ENCODE measurements at regions not wholly inside any gene's neighbourhood (a gene's known extent, or its start where the extent isn't known, plus 50 kb on each side); places are given as distances from the start of the nearest gene placed in this dataset.

GRCh38 chr1:4954392-4954791 is 300.0 kb downstream of the AJAP1 start:
- no peak for FAIRE-seq
- no peaks in the 10 kb centered on the region for H3K4me1 ChIP-seq (ENCODE audit: control insufficient read depth in 2 of 3, insufficient read depth in 2 of 3, low read depth in 1 of 3, low read length in 3 of 3)
- no peak overlapping the region for H3K4me3 ChIP-seq (ENCODE audit: low read length in 3 of 3)
- H3K36me3 ChIP-seq (ENCODE audit: control insufficient read depth in 2 of 3, insufficient read depth in 3 of 3, low read length in 3 of 3), result no peaks in the 10 kb centered on the region
- H3K9ac ChIP-seq (ENCODE audit: low read length in 3 of 3), result no peak overlapping the region
- TF ChIP-seq CTCF (IDR thresholded peaks at IDR 0.05; ENCODE audit: borderline replicate concordance, extremely low read depth, insufficient read depth), result no peak
- peaks cover 0 to 9% (median 0%) of the 10 kb centered on the region in 3 donors for H3K9me3 ChIP-seq (ENCODE audit: control insufficient read depth in 2 of 3, insufficient read depth in 1 of 3, low read length in 3 of 3)
- intact Hi-C loops (cut with DNase I), result no loop called here
- no peak overlapping the region for H3K27ac ChIP-seq (ENCODE audit: low read depth in 2 of 2, low read length in 2 of 2)
- no peaks in the 10 kb centered on the region for H3K27me3 ChIP-seq (ENCODE audit: control insufficient read depth, insufficient read depth, low read length)
- DNase-seq, result no peak

GRCh38 chr1:4951601-4952000 is 297.2 kb downstream of the AJAP1 start:
- no peak overlapping the region for H3K27ac ChIP-seq (ENCODE audit: low read depth in 2 of 2, low read length in 2 of 2)
- H3K36me3 ChIP-seq (ENCODE audit: control insufficient read depth in 2 of 3, insufficient read depth in 3 of 3, low read length in 3 of 3), result peaks cover 0 to under 1% (median 0%) of the 10 kb centered on the region in 3 donors
- TF ChIP-seq CTCF (IDR thresholded peaks at IDR 0.05; ENCODE audit: borderline replicate concordance, extremely low read depth, insufficient read depth), result no peak
- H3K4me3 ChIP-seq (ENCODE audit: low read length in 3 of 3), result no peak overlapping the region
- H3K9ac ChIP-seq (ENCODE audit: low read length in 3 of 3), result no peak overlapping the region
- FAIRE-seq (no peak), DNase-seq (no peak)
- no peaks in the 10 kb centered on the region for H3K27me3 ChIP-seq (ENCODE audit: control insufficient read depth, insufficient read depth, low read length)
- H3K9me3 ChIP-seq (ENCODE audit: control insufficient read depth in 2 of 3, insufficient read depth in 1 of 3, low read length in 3 of 3), result peaks cover 0 to 9% (median 0%) of the 10 kb centered on the region in 3 donors
- intact Hi-C loops (cut with DNase I), result no loop called here
- no peaks in the 10 kb centered on the region for H3K4me1 ChIP-seq (ENCODE audit: control insufficient read depth in 2 of 3, insufficient read depth in 2 of 3, low read depth in 1 of 3, low read length in 3 of 3)

- Histone ChIP-seq H3K4me3 (ENCODE audit: low read length in 3 of 3) (no peak overlapping the region), H3K4me1 (ENCODE audit: control insufficient read depth in 2 of 3, insufficient read depth in 2 of 3, low read depth in 1 of 3, low read length in 3 of 3) (no peaks in the 10 kb centered on the region), H3K36me3 (ENCODE audit: control insufficient read depth in 2 of 3, insufficient read depth in 3 of 3, low read length in 3 of 3) (peaks cover 0 to 2% (median 0%) of the 10 kb centered on the region in 3 donors), H3K27ac (ENCODE audit: low read depth in 2 of 2, low read length in 2 of 2) (no peak overlapping the region), H3K9me3 (ENCODE audit: control insufficient read depth in 2 of 3, insufficient read depth in 1 of 3, low read length in 3 of 3) (no peaks in the 10 kb centered on the region), H3K9ac (ENCODE audit: low read length in 3 of 3) (no peak overlapping the region), H3K27me3 (ENCODE audit: control insufficient read depth, insufficient read depth, low read length) (no peaks in the 10 kb centered on the region)
- no peak for DNase-seq
- intact Hi-C loops (cut with DNase I), result no loop called here
- FAIRE-seq, result no peak
- no peak for TF ChIP-seq CTCF (IDR thresholded peaks at IDR 0.05; ENCODE audit: borderline replicate concordance, extremely low read depth, insufficient read depth)
Measured at GRCh38 chr1:4946343-4946742, 291.9 kb downstream of the AJAP1 start.

- FAIRE-seq, result no peak
- H3K4me1 ChIP-seq (ENCODE audit: control insufficient read depth in 2 of 3, insufficient read depth in 2 of 3, low read depth in 1 of 3, low read length in 3 of 3), result no peaks in the 10 kb centered on the region
- no peak for TF ChIP-seq CTCF (IDR thresholded peaks at IDR 0.05; ENCODE audit: borderline replicate concordance, extremely low read depth, insufficient read depth)
- no peaks in the 10 kb centered on the region for H3K9me3 ChIP-seq (ENCODE audit: control insufficient read depth in 2 of 3, insufficient read depth in 1 of 3, low read length in 3 of 3)
- no peak overlapping the region for H3K27ac ChIP-seq (ENCODE audit: low read depth in 2 of 2, low read length in 2 of 2)
- intact Hi-C loops (cut with DNase I), result no loop called here
- H3K9ac ChIP-seq (ENCODE audit: low read length in 3 of 3), result no peak overlapping the region
- no peak for DNase-seq
- peaks cover 0 to 2% (median 0%) of the 10 kb centered on the region in 3 donors for H3K36me3 ChIP-seq (ENCODE audit: control insufficient read depth in 2 of 3, insufficient read depth in 3 of 3, low read length in 3 of 3)
- no peak overlapping the region for H3K4me3 ChIP-seq (ENCODE audit: low read length in 3 of 3)
- no peaks in the 10 kb centered on the region for H3K27me3 ChIP-seq (ENCODE audit: control insufficient read depth, insufficient read depth, low read length)
Measured at GRCh38 chr1:4944911-4945310, 290.5 kb downstream of the AJAP1 start.
